ENCODE measurements at regions not wholly inside any gene's neighbourhood (a gene's known extent, or its start where the extent isn't known, plus 50 kb on each side); places are given as distances from the start of the nearest gene placed in this dataset.
"Not testable (repeated sequence)": the region's sequence is repeated elsewhere in the genome, so short reads cannot be mapped to it uniquely, and the experiment has no call there.

DNA sequence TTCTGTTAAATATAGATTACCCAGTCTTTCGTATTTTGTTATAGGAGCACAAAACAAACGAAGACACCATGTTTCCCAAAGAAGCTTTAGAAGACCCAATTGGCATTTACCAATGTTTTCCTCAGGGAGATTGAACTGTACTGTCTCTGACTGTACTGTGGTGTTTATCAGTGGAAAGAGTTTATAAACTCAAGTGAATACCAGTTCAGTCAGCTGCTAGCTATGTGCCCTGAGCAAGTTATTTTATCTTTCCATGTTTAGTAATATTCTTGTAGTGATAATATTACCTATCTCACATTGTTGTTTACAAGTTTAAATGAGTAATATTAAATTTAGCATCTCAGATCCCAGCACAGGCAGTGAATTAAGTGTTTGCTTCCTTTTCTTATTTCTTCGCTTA lies 773.2 kb downstream of the KCNA4 start:
- DNase-seq (ENCODE audit: low spot score), result no peak

DNA sequence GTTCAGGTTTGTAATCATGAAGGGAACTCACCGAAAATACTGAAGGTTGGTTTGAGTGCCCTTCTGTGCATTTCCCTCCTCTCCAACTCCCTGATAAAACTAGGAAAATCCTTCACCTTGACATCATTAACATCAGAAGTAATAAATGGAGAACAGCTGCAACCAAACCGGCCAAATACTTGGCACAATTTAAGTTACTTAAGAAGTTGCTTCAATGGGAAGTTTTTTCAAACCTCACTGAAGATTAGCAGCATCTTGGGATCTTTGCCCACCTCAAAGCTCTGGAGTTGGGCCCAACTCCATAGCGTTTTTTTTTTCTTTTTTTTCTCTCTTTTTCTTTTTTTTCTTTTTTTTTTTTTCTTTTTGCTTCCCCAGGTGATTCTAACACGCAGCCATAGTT lies 784.8 kb downstream of the KCNA4 start:
- DNase-seq (ENCODE audit: low spot score), result no peak

- no peak for DNase-seq (ENCODE audit: low spot score)
Observed at GRCh38 chr11:29231586-29231985, 785.2 kb downstream of the KCNA4 start.

GRCh38 chr11:29227811-29228210 lies 789.0 kb downstream of the KCNA4 start:
- DNase-seq (ENCODE audit: low spot score), result peak; percentile 22

GRCh38 chr11:29224739-29225384 lies 792.0 kb downstream of the KCNA4 start:
- DNase-seq (ENCODE audit: low spot score), result no peak

- DNase-seq (ENCODE audit: low spot score), result not testable (repeated sequence)
Observed at GRCh38 chr11:29219531-29219930, 797.3 kb downstream of the KCNA4 start.

DNA sequence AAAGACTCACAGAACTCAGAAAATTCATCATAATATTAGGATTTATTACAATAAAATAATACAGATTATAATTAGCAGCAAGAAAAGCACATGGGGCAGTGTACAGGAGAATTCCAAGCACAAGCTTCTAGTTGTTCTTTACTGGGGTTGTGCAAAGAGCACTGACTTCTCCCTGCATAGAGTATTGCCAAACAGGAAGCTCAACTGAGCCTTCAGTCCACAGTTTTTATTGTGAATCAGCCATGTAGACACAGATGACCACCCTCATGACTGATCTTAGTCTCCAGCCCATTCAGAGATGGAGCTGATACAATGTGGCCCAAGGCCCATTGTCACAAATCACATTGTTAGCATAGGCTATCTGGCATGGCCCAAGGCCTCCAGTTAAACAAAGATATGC lies 798.9 kb downstream of the KCNA4 start:
- DNase-seq (ENCODE audit: low spot score), result no peak

DNA sequence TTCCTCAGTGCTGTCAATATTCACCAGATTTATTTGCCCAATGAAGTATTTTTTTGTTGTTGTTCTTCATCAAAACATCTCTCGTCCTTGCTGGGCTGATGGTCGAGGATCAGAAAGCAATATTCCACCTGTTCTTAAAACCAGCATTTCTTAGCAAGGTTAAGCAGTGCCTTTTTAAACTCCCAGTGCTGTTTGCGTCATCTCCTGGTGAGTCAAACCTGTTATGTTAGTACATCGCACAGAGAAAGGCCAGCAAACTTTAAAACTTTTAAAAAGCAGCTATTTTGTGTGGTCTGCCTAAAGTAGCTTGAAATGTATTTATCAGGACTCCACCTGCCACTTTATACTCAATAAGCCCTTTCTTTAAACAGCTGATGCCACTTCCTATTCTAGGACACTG lies 802.0 kb downstream of the KCNA4 start:
- DNase-seq (ENCODE audit: low spot score), result peak; percentile 22

DNA sequence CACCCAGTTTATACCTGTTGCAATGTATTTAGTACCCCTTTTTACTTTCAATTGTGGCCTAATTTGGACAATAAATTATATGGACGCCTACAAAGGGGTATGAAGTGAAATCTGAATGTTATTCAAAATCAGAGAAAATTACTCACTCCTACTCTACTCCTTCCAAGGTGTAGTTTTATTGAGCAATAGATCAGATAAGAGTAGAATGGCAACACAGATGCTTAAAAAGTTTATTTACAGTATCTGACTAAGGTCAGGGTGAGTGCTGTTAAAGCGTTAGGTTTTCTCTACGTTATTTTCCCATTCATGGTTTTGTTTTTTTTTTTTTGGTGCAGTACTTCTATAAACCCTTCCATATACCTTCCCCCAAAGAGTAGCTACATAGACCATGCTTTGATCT lies 805.6 kb downstream of the KCNA4 start:
- no peak for DNase-seq (ENCODE audit: low spot score)

- DNase-seq (ENCODE audit: low spot score), result no peak
Observed at GRCh38 chr11:29210426-29210825, 806.4 kb downstream of the KCNA4 start.

DNA sequence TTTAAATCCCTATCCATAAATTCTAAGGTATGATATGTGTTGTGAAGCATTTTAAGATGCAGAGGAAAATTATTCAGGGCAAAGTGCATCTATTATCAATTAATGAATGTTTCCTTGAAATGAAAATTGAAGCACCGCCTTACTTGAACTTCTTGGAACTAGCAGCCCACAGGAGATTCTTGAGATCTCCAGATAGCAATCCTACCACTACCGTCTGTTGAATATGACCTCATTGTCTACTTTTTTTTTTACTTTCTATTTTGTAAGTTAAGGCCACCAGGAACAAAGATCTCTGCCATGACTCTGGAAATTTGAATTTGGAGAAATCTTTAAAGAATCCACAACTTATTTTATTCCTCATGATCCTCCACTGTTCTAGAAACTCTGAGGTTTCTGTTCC lies 808.7 kb downstream of the KCNA4 start:
- no peak for DNase-seq (ENCODE audit: low spot score)

- no peak for DNase-seq (ENCODE audit: low spot score)
Observed at GRCh38 chr11:29200791-29201562, 815.9 kb downstream of the KCNA4 start.

- no peak for DNase-seq (ENCODE audit: low spot score)
Observed at GRCh38 chr11:29190313-29190712, 826.5 kb downstream of the KCNA4 start.

- no peak for DNase-seq (ENCODE audit: low spot score)
Observed at GRCh38 chr11:29187215-29187614, 829.6 kb downstream of the KCNA4 start.

DNA sequence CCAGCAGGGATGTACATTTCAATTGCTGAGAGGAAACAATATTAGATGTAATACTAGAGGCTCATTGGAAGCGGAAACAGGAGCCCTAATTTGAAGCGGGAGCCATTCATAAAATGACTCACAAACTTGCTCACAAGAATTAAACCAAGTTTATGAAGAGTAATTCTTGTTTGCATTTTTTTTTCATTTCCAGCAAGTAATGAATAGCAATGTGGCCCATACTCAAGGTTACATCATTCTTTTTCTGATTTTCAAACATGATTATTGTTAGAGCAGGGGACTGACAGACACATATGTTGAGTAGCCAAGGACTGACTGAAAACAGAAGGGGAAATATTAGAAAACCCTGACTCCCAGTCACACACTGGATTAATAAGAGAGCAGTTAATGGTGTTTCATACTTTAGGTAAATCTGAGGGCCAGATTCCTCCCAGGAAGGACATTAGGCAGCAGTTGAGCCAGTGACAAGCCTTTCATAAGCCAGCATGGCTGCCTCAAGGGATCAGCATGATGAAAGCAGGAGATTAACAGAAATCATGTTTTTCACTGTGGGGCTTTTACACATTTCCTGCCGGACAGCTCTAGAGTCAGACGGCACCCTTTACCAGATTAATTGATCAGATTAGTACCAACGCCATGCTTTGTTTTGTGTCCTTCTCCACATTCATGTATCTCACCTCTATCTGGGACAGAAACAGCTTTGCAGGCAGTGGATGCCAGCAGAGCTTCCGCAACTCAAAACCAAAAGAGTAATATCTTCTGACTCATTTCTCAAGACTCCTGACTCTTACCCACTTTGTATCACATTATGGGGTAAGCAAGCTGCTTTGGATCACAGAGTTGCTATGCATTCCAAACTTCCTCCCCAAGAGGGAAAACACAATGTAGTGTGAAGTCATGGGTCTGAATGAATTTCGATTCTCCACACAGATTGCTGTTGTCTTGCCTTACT lies 831.6 kb downstream of the KCNA4 start:
- peak; percentile 83 for DNase-seq (ENCODE audit: low spot score)

- DNase-seq (ENCODE audit: low spot score), result no peak
Observed at GRCh38 chr11:29183301-29183700, 833.5 kb downstream of the KCNA4 start.

GRCh38 chr11:29173660-29174062 lies 843.2 kb downstream of the KCNA4 start:
- peak; percentile 29 for DNase-seq (ENCODE audit: low spot score)

DNA sequence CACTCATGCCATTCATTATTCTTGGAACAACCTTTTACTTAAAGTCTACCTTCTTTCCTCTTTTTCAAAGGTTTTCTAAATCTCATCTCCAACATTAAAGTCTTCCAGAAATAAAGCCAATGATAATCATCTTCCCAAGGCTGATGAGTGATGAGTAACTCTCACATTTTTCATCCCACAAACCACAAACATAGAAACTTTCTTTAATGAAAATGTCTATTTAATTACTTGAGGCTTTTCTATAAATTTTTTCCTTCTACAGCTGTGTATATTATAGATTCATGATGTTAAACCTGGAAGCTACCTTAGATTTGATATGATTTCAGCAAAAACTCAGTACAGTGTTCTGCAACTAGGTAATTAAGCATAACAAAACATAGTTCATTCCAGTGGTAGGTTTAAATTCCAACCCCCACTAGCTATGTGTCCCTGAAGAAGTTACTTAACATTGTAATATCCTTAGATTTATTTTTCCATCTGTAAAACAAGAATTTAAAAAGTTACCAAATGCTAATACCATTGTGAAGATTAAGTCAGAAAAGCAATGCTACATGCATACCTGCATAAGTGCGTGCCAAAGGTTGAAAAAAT lies 845.4 kb downstream of the KCNA4 start:
- no peak for DNase-seq (ENCODE audit: low spot score)

- DNase-seq (ENCODE audit: low spot score), result no peak
Observed at GRCh38 chr11:29166306-29166705, 850.5 kb downstream of the KCNA4 start.

GRCh38 chr11:29163231-29163630 lies 853.6 kb downstream of the KCNA4 start:
- DNase-seq (ENCODE audit: low spot score), result no peak

DNA sequence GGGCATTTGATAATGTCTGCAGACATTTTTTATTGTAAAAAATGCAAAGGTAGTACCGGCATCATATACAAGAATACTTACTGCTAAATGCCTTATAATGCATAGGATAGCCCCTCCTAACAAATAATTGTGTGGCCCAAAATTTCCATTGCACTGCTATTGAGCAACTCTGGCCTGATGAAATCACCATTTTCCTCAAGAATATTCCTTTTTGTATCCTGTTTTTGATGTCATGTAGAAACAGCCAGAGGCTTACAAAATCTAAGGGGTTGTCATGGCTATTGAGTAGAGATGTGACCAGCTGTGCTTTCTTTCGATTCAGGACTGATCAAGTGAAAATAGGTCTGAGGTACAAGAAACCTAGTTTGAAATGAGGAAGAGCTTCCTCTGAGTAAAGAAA lies 854.3 kb downstream of the KCNA4 start:
- no peak for DNase-seq (ENCODE audit: low spot score)

DNA sequence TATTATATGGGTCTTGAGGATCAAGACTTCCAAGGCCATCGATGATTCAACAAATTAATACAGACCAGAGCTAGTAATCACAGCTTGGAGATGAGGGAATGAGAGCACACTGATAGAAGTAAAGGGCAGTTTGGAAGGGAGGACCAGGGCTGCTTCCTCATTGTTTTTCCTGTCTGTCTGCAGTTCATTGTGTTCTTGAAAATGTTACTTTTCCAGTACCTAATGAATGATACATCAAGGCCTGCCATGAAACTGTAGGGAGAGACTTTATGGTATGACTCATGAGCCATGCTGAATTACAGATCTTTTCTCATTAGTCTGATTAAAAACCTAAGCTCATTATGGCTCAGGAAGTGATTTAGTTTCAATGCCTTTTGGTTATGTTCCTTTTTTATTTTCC lies 855.6 kb downstream of the KCNA4 start:
- DNase-seq (ENCODE audit: low spot score), result no peak

Measured in AG20443 (cell line).